ENCODE measurements at regions not wholly inside any gene's neighbourhood (a gene's known extent, or its start where the extent isn't known, plus 50 kb on each side); places are given as distances from the start of the nearest gene placed in this dataset.

DNA sequence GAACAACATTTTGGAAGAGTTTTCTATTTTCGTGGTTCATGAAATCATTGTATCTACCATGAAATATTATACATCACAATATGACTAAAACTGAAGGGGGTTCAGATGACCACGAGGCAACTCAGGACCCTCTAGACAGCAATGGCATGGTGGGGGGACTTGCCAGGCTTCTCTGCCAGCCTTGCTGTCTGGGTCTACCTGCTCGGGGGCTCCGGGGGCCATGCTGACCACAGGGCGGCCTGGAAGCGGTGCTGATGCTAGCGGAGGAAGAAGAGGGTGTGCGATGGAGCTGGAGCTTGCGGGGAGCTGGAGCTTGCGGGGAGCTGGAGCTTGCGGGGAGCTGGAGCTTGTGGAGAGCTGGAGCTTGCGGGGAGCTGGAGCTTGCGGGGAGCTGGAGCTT is 89.2 kb upstream of the IRX4 start:
- TF ChIP-seq, protein P1, sequence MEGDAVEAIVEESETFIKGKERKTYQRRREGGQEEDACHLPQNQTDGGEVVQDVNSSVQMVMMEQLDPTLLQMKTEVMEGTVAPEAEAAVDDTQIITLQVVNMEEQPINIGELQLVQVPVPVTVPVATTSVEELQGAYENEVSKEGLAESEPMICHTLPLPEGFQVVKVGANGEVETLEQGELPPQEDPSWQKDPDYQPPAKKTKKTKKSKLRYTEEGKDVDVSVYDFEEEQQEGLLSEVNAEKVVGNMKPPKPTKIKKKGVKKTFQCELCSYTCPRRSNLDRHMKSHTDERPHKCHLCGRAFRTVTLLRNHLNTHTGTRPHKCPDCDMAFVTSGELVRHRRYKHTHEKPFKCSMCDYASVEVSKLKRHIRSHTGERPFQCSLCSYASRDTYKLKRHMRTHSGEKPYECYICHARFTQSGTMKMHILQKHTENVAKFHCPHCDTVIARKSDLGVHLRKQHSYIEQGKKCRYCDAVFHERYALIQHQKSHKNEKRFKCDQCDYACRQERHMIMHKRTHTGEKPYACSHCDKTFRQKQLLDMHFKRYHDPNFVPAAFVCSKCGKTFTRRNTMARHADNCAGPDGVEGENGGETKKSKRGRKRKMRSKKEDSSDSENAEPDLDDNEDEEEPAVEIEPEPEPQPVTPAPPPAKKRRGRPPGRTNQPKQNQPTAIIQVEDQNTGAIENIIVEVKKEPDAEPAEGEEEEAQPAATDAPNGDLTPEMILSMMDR (IDR thresholded peaks at IDR 0.05; ENCODE audit: extremely low read depth in 1 of 2, insufficient read depth in 1 of 2, low read depth in 1 of 2, low read length in 2 of 2), result no peak
- TF ChIP-seq POLR2A (IDR thresholded peaks at IDR 0.05; ENCODE audit: low read depth, low read length), result no peak
- TF ChIP-seq POLR2AphosphoS5 (IDR thresholded peaks at IDR 0.05; ENCODE audit: insufficient read depth, low read depth, low read length), result no peak
- no peak for TF ChIP-seq GATA2 (IDR thresholded peaks at IDR 0.05; ENCODE audit: insufficient read depth, insufficient read length, low read depth, low read length)
- TF ChIP-seq JUN (IDR thresholded peaks at IDR 0.05; ENCODE audit: borderline replicate concordance, insufficient read depth, insufficient read length, low read depth), result no peak

Data from endothelial cell of umbilical vein (primary cell).